Tibial nerve (tissue), 4 donors: ENCODE measurements at regions not wholly inside any gene's neighbourhood (a gene's known extent, or its start where the extent isn't known, plus 50 kb on each side); places are given as distances from the start of the nearest gene placed in this dataset.

ENCODE experiments used
- DNase-seq, 2 donors: peaks; one replicate each; pipeline ENCODE4 v3.0.0-alpha.2; 2019; ENCODE audit warnings: low spot score in 2 of 2
- H3K27ac ChIP-seq, 4 donors: fragments of 200-600 bp; sonication (generic) in 3 of 4; one replicate each; pipeline ENCODE4 v1.5.1; 2017 to 2019; ENCODE audit warnings: mild to moderate bottlenecking in 1 of 4
- H3K27me3 ChIP-seq, 2 donors: fragments of 200-600 bp; sonication (generic) in 1 of 2; one replicate each; pipeline versions ENCODE4 v1.5.1 to v1.6.0; 2017 to 2019
- H3K36me3 ChIP-seq, 3 donors: fragments of 200-600 bp; sonication (generic); one replicate each; pipeline ENCODE4 v1.5.1; 2018 to 2019
- H3K4me1 ChIP-seq, 4 donors: fragments of 200-600 bp; sonication (generic) in 3 of 4; one replicate each; pipeline ENCODE4 v1.5.1; 2017 to 2019
- H3K4me3 ChIP-seq, 4 donors: fragments of 200-600 bp; sonication (generic) in 3 of 4; one replicate each; pipeline ENCODE4 v1.5.1; 2017 to 2019; ENCODE audit warnings: mild to moderate bottlenecking in 1 of 4, moderate library complexity in 1 of 4
- H3K9me3 ChIP-seq, 4 donors: fragments of 200-600 bp; sonication (generic) in 3 of 4; one replicate each; pipeline ENCODE4 v1.5.1; 2017 to 2019
- CTCF ChIP-seq, 5 experiments: fragments of 200-600 bp in 3 of 5; fragments of 450-650 bp in 2 of 5; sonication (generic) in 3 of 5; IDR thresholded peaks; one replicate each; pipeline ENCODE4 v1.5.1; 2016 to 2019; ENCODE audit warnings: antibody characterized with exemption in 5 of 5, mild to moderate bottlenecking in 3 of 5, moderate library complexity in 2 of 5
- EP300 ChIP-seq, 2 donors: sonication (generic); formaldehyde crosslinking; IDR thresholded peaks; one replicate each; pipeline ENCODE4 v1.6.1; 2017; ENCODE audit warnings: antibody characterized with exemption in 2 of 2, mild to moderate bottlenecking in 1 of 2
- POLR2A ChIP-seq, 2 donors: fragments of 450-650 bp; IDR thresholded peaks; one replicate each; pipeline ENCODE4 v1.6.1; 2017; ENCODE audit warnings: antibody characterized with exemption in 2 of 2, mild to moderate bottlenecking in 2 of 2, moderate library complexity in 2 of 2
- WGBS, 2 donors: methylation state at CpG; one replicate each; pipeline ENCODE4 v1.1.5; 2018; 5-methylcytosine and 5-hydroxymethylcytosine counted together

- WGBS, 2 donors: 70 to 82% methylated on average over 6 of the region's 6 CpGs
- no peaks in the 10 kb centered on the region for H3K36me3 ChIP-seq
- H3K4me1 ChIP-seq: no peaks in the 10 kb centered on the region
- H3K27me3 ChIP-seq: no peaks in the 10 kb centered on the region
- H3K9me3 ChIP-seq: peaks cover 0 to 10% (median 0%) of the 10 kb centered on the region in 4 donors
- TF ChIP-seq CTCF (IDR thresholded peaks at IDR 0.05): no peak
- TF ChIP-seq EP300 (IDR thresholded peaks at IDR 0.05): no peak
- no peak for TF ChIP-seq POLR2A (IDR thresholded peaks at IDR 0.05)
- H3K4me3 ChIP-seq: no peak overlapping the region
- H3K27ac ChIP-seq: no peak overlapping the region
- DNase-seq: no peak
Observed at GRCh38 chr20:4554346-4554745, 131.9 kb upstream of the PRNP start.

GRCh38 chr20:4552075-4552640 is 134.1 kb upstream of the PRNP start:
- no peaks in the 10 kb centered on the region for H3K36me3 ChIP-seq
- H3K4me3 ChIP-seq: no peak overlapping the region
- H3K27ac ChIP-seq: no peak overlapping the region
- peaks cover 0 to 10% (median 1%) of the 10 kb centered on the region in 4 donors for H3K9me3 ChIP-seq
- no peaks in the 10 kb centered on the region for H3K27me3 ChIP-seq
- 85% methylated on average over 1 of the region's 1 CpG for WGBS, 2 donors
- H3K4me1 ChIP-seq: no peaks in the 10 kb centered on the region
- TF ChIP-seq EP300 (IDR thresholded peaks at IDR 0.05) (no peak), POLR2A (IDR thresholded peaks at IDR 0.05) (no peak), CTCF (IDR thresholded peaks at IDR 0.05) (no peak)
- DNase-seq: no peak

- 78 to 80% methylated on average over 1 of the region's 1 CpG for WGBS, 2 donors
- TF ChIP-seq POLR2A (IDR thresholded peaks at IDR 0.05): no peak
- Histone ChIP-seq H3K36me3 (no peaks in the 10 kb centered on the region), H3K4me1 (no peaks in the 10 kb centered on the region), H3K27ac (no peak overlapping the region), H3K4me3 (no peak overlapping the region), H3K9me3 (peaks cover 0 to 10% (median 1%) of the 10 kb centered on the region in 4 donors), H3K27me3 (no peaks in the 10 kb centered on the region)
- no peak for DNase-seq
Observed at GRCh38 chr20:4550740-4551139, 135.5 kb upstream of the PRNP start.

- Histone ChIP-seq H3K27ac (no peak overlapping the region), H3K4me3 (no peak overlapping the region), H3K36me3 (no peaks in the 10 kb centered on the region), H3K27me3 (no peaks in the 10 kb centered on the region), H3K4me1 (no peaks in the 10 kb centered on the region), H3K9me3 (peaks cover 0 to 10% (median 1%) of the 10 kb centered on the region in 4 donors)
- DNase-seq: no peak
- 67 to 74% methylated on average over 4 of the region's 4 CpGs for WGBS, 2 donors
- TF ChIP-seq EP300 (IDR thresholded peaks at IDR 0.05) (no peak), POLR2A (IDR thresholded peaks at IDR 0.05) (no peak), CTCF (IDR thresholded peaks at IDR 0.05) (no peak)
Observed at GRCh38 chr20:4549711-4550259, 136.5 kb upstream of the PRNP start.

- H3K27ac ChIP-seq: no peak overlapping the region
- H3K27me3 ChIP-seq: no peaks in the 10 kb centered on the region
- DNase-seq: no peak
- WGBS, 2 donors: 98% methylated on average over 2 of the region's 2 CpGs
- no peak overlapping the region for H3K4me3 ChIP-seq
- no peaks in the 10 kb centered on the region for H3K36me3 ChIP-seq
- peaks cover 0 to 10% (median 1%) of the 10 kb centered on the region in 4 donors for H3K9me3 ChIP-seq
- H3K4me1 ChIP-seq: no peaks in the 10 kb centered on the region
- TF ChIP-seq EP300 (IDR thresholded peaks at IDR 0.05): no peak
- no peak for TF ChIP-seq CTCF (IDR thresholded peaks at IDR 0.05)
- no peak for TF ChIP-seq POLR2A (IDR thresholded peaks at IDR 0.05)
Observed at GRCh38 chr20:4548552-4548951, 137.7 kb upstream of the PRNP start.
